RWPE2 (cell line): ENCODE measurements at regions not wholly inside any gene's neighbourhood (a gene's known extent, or its start where the extent isn't known, plus 50 kb on each side); places are given as distances from the start of the nearest gene placed in this dataset.

Experiments
- ATAC-seq: fragments of 200-7000 bp; cut with Tn5 transposase; 3 replicates; pipeline ENCODE4 v1.9.1; 2021; ENCODE audit warnings: low read depth
- DNase-seq: peaks from one replicate; pipeline ENCODE4 v3.0.0-alpha.2; 2020; ENCODE audit warnings: low spot score
- H3K27ac ChIP-seq: fragments of 450-650 bp; 2 replicates; pipeline ENCODE4 v1.5.1; 2017; ENCODE audit warnings: mild to moderate bottlenecking; ENCODE audit not compliant: poor library complexity, severe bottlenecking
- H3K27me3 ChIP-seq: fragments of 250-450 bp; sonication (Bioruptor Pico); 2 replicates; pipeline ENCODE4 v1.5.1; 2021; ENCODE audit warnings: mild to moderate bottlenecking, moderate library complexity; ENCODE audit not compliant: insufficient read depth, poor library complexity, severe bottlenecking
- H3K36me3 ChIP-seq: fragments of 250-450 bp; sonication (Bioruptor Pico); 2 replicates; pipeline ENCODE4 v1.5.1; 2020; ENCODE audit warnings: low read depth, mild to moderate bottlenecking, moderate library complexity
- H3K4me1 ChIP-seq: fragments of 250-450 bp; sonication (Bioruptor Pico); 2 replicates; pipeline ENCODE4 v1.5.1; 2021; ENCODE audit warnings: mild to moderate bottlenecking, moderate library complexity; ENCODE audit not compliant: insufficient read depth, poor library complexity, severe bottlenecking
- H3K4me3 ChIP-seq: fragments of 250-450 bp; sonication (Bioruptor Pico); 2 replicates; pipeline ENCODE4 v1.5.1; 2021; ENCODE audit warnings: mild to moderate bottlenecking, moderate library complexity; ENCODE audit not compliant: severe bottlenecking
- H3K9me3 ChIP-seq: fragments of 250-450 bp; sonication (Bioruptor Pico); 2 replicates; pipeline ENCODE4 v1.5.1; 2021; ENCODE audit warnings: mild to moderate bottlenecking, moderate library complexity; ENCODE audit not compliant: severe bottlenecking
- TF ChIP-seq, protein P1 (sequence below): fragments of 450-650 bp; IDR thresholded peaks from one replicate; pipeline ENCODE4 v1.5.1; 2017; ENCODE audit warnings: mild to moderate bottlenecking, moderate library complexity; ENCODE audit not compliant: poor library complexity, severe bottlenecking

DNA sequence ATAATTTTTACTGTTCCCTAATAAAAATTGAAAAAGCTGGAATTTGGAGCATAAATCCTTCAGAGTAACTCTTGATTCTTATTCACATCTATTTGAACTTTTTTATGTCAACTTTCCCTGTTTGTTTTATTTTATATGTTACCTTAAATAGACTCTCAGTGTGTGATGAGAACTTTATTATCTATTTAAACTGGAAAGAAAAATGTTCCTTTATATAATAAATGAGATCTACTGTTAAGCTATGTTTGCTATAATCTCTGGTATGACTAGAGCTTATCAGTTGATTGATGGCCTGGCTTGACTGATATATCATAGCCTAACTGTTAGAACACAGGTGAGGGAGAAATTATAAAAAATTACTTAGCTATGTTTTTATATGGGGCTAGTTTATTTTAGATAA is 330.6 kb upstream of the EPHA6 start:
- H3K27ac ChIP-seq: peak overlapping the region; percentile 74
- H3K4me3 ChIP-seq: no peak overlapping the region
- DNase-seq: no peak
- no peaks in the 10 kb centered on the region for H3K36me3 ChIP-seq
- no peaks in the 10 kb centered on the region for H3K9me3 ChIP-seq
- ATAC-seq: peak; percentile 30; the same call in 1 of the 3 replicates
- H3K4me1 ChIP-seq: peaks cover 19% of the 10 kb centered on the region
- no peaks in the 10 kb centered on the region for H3K27me3 ChIP-seq
- TF ChIP-seq, protein P1, sequence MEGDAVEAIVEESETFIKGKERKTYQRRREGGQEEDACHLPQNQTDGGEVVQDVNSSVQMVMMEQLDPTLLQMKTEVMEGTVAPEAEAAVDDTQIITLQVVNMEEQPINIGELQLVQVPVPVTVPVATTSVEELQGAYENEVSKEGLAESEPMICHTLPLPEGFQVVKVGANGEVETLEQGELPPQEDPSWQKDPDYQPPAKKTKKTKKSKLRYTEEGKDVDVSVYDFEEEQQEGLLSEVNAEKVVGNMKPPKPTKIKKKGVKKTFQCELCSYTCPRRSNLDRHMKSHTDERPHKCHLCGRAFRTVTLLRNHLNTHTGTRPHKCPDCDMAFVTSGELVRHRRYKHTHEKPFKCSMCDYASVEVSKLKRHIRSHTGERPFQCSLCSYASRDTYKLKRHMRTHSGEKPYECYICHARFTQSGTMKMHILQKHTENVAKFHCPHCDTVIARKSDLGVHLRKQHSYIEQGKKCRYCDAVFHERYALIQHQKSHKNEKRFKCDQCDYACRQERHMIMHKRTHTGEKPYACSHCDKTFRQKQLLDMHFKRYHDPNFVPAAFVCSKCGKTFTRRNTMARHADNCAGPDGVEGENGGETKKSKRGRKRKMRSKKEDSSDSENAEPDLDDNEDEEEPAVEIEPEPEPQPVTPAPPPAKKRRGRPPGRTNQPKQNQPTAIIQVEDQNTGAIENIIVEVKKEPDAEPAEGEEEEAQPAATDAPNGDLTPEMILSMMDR: no peak

DNA sequence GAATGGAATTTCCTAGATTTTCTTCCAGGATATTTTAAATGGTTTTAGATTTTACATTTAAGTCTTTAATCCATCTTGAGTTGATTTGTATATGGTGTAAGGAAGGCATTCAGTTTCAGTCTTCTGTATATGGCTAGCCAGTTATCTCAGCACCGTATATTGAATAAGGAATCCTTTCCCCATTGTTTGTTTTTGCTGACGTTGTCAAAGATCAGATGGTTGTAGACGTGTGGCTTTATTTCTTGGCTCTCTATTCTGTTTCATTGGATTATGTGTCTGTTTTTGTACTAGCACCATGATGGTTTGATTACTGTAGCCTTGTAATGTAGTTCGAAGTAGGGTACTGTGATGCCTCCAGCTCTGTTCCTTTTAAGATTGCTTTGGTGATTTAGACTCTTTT is 325.7 kb upstream of the EPHA6 start:
- no peaks in the 10 kb centered on the region for H3K36me3 ChIP-seq
- no peak overlapping the region for H3K4me3 ChIP-seq
- no peaks in the 10 kb centered on the region for H3K9me3 ChIP-seq
- TF ChIP-seq, protein P1: no peak
- ATAC-seq: no peak
- DNase-seq: no peak
- no peak overlapping the region for H3K27ac ChIP-seq
- no peaks in the 10 kb centered on the region for H3K27me3 ChIP-seq
- H3K4me1 ChIP-seq: peaks cover 14% of the 10 kb centered on the region

DNA sequence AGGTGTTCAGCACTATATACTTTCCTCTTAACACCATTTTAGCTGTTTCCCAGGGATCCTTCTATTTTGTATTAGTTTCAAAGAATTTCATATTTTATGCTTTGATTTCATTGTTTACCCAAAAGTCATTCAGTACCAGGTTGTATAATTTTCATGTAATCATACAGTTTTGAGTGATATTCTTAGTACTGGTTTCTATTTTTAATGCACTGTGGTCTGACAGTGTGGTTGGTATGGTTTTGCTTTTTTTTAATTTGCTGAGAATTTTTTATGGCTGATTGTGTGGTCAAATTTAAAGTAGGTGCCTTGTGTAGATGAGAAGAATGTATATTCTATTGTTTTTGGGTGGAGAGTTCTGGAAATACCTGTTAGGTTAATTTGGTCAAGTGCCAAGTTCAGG is 323.4 kb upstream of the EPHA6 start:
- Histone ChIP-seq H3K36me3 (no peaks in the 10 kb centered on the region), H3K9me3 (no peaks in the 10 kb centered on the region), H3K27ac (no peak overlapping the region), H3K27me3 (no peaks in the 10 kb centered on the region), H3K4me3 (no peak overlapping the region), H3K4me1 (peaks cover 8% of the 10 kb centered on the region)
- no peak for ATAC-seq
- TF ChIP-seq, protein P1: no peak
- DNase-seq: no peak

DNA sequence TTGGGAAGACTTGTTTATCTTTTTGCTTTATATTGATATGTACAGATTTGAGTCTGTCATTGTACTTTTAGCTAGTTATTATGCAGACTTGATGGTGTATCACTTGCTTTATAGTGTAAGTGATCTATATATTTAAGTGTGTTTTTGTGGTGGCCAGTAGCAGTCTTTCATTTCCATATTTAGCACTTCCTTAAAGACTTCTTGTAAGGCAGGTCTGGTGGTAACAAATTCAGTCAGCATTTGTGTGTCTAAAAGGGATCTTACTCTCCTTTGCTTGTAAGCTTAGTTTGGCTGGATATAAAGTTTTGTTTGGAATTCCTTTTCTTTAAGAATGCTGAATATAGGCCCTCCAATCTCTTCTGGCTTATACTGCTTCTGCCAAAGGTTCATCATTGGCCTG is 322.5 kb upstream of the EPHA6 start:
- Histone ChIP-seq H3K27ac (no peak overlapping the region), H3K36me3 (no peaks in the 10 kb centered on the region), H3K27me3 (no peaks in the 10 kb centered on the region), H3K4me1 (peaks cover 5% of the 10 kb centered on the region), H3K9me3 (no peaks in the 10 kb centered on the region), H3K4me3 (no peak overlapping the region)
- ATAC-seq (no peak), DNase-seq (no peak)
- TF ChIP-seq, protein P1: no peak

DNA sequence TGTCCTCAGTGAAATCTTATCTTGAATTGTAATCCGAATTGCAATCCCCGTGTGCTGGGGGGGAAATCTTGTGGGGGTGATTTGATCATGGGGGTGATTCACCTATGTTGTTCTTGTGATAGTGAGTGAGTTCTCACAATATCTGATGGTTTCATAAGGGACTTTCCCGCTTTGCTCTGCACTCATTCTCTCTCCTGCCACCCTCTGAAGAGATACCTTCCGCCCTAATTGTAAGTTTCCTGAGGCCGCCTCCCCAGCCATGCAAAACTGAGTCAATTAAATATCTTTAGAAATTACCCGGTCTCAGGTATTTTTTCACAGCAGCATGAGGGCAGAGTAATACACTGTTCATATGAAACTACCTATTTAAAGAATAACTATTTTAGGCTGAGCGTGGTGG is 304.1 kb upstream of the EPHA6 start:
- no peaks in the 10 kb centered on the region for H3K27me3 ChIP-seq
- H3K36me3 ChIP-seq: no peaks in the 10 kb centered on the region
- H3K4me1 ChIP-seq: no peaks in the 10 kb centered on the region
- no peak for DNase-seq
- H3K9me3 ChIP-seq: no peaks in the 10 kb centered on the region
- H3K4me3 ChIP-seq: no peak overlapping the region
- ATAC-seq: no peak
- TF ChIP-seq, protein P1: no peak
- H3K27ac ChIP-seq: no peak overlapping the region
